HEK293T (cell line): ENCODE measurements at regions not wholly inside any gene's neighbourhood (a gene's known extent, or its start where the extent isn't known, plus 50 kb on each side); places are given as distances from the start of the nearest gene placed in this dataset.

Experiments used
- ELF4 ChIP-seq: fragments of 450-650 bp; IDR thresholded peaks from 2 replicates; pipeline ENCODE4 v1.6.1; 2017; ENCODE audit warnings: antibody characterized with exemption
- FOXA1 ChIP-seq: fragments of 450-650 bp; IDR thresholded peaks from 2 replicates; pipeline ENCODE4 v1.6.1; 2016; ENCODE audit warnings: mild to moderate bottlenecking
- FOXK2 ChIP-seq: fragments of 450-650 bp; IDR thresholded peaks from 2 replicates; pipeline ENCODE4 v1.6.1; 2016; ENCODE audit warnings: mild to moderate bottlenecking
- FOXM1 ChIP-seq: fragments of 450-650 bp; IDR thresholded peaks from 2 replicates; pipeline ENCODE4 v1.6.1; 2017; ENCODE audit warnings: mild to moderate bottlenecking, borderline replicate concordance
- HDGF ChIP-seq: fragments of 450-650 bp; IDR thresholded peaks from 2 replicates; pipeline ENCODE4 v1.6.1; 2017; ENCODE audit warnings: antibody characterized with exemption, borderline replicate concordance
- L3MBTL2 ChIP-seq: fragments of 450-650 bp; conservative IDR thresholded peaks from 2 replicates; pipeline ENCODE4 v1.6.1; 2016; ENCODE audit warnings: mild to moderate bottlenecking
- NFRKB ChIP-seq: fragments of 450-650 bp; IDR thresholded peaks from 2 replicates; pipeline ENCODE4 v1.6.1; 2016; ENCODE audit warnings: mild to moderate bottlenecking, moderate library complexity
- PKNOX1 ChIP-seq: fragments of 450-650 bp; IDR thresholded peaks from 2 replicates; pipeline ENCODE4 v1.6.1; 2016
- SUZ12 ChIP-seq: fragments of 450-650 bp; IDR thresholded peaks from 2 replicates; pipeline ENCODE4 v1.6.1; 2016; ENCODE audit warnings: mild to moderate bottlenecking
- TARDBP ChIP-seq: fragments of 450-650 bp; IDR thresholded peaks from 2 replicates; pipeline ENCODE4 v1.6.1; 2016
- ZNF384 ChIP-seq: fragments of 450-650 bp; IDR thresholded peaks from 2 replicates; pipeline ENCODE4 v1.6.1; 2016

GRCh38 chr10:8278099-8278498, 223.6 kb downstream of the GATA3 start:
- TF ChIP-seq NFRKB (no peak), HDGF (no peak), FOXA1 (no peak), ZNF384 (no peak), ELF4 (no peak), L3MBTL2 (no peak), SUZ12 (no peak), TARDBP (no peak), PKNOX1 (no peak), FOXK2 (no peak), FOXM1 (no peak)
